Stimulated activated CD4-positive, alpha-beta T cell treated with anti-CD3 and anti-CD28 coated beads, Interleukin-4, amount 100 ng/mL, for 48 hours (primary cell): ENCODE measurements at regions not wholly inside any gene's neighbourhood (a gene's known extent, or its start where the extent isn't known, plus 50 kb on each side); places are given as distances from the start of the nearest gene placed in this dataset.

Experiments used
- DNase-seq, 2 donors: peaks; one replicate each; pipeline ENCODE4 v3.0.0-alpha.2; 2020; ENCODE audit warnings: low read depth in 2 of 2

DNA sequence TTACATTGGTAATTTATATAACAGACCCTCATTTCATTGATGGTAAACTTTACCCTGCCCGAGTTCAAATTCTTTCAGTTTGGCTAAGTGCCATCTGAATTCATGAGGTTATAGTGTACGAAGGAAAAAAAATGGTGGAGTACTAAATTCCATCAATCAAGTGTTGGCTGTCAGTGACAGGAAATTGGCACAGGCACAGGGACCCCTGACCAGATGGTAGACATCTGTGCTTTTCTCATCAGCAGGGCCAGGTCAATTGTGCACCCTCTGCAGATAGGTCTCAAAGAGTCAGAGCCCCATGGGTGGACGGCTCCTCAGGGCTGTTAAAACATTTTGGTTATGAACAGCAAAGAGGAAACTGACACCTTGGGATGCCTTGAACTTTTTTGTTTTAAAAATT lies 439.2 kb downstream of the SETBP1 start:
- no peak for DNase-seq

DNA sequence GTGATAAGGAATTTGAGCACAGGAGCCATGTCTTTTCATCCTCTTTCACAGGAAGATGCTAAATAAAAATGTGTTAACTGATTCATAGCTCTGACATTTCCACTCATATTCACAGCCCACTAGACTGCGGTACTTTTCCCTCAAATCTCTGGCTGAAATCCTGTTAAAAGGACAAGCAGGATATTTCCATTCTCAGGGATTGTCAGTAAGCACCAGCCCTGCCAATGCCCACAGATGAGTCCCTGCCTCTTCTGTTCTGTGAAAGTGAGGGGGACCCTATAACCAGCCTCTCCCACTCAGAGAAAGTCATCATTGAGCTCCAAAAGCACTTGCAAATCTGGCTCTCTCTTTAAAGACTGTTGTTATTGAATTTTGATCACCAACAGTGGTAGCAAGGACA lies 440.5 kb downstream of the SETBP1 start:
- no peak for DNase-seq

DNA sequence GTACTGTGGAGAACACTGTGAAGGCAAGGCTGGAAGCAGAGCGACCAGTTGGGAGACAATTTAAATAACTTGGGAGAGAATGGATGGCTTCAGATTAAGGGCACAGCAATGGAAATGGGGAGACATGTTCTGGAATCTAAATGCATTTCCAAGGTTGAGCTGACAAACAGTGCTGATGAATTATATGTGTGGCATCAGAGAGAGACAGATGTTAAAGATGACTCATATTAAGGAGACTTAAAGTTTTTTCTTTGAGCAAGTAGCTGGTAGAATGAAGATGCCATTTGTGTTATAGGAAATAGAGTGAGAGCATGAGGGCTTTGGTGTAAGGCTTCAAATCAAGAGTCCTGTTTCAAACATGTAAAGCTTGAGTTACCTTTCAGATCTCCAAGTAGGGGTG lies 441.8 kb downstream of the SETBP1 start:
- no peak for DNase-seq

DNA sequence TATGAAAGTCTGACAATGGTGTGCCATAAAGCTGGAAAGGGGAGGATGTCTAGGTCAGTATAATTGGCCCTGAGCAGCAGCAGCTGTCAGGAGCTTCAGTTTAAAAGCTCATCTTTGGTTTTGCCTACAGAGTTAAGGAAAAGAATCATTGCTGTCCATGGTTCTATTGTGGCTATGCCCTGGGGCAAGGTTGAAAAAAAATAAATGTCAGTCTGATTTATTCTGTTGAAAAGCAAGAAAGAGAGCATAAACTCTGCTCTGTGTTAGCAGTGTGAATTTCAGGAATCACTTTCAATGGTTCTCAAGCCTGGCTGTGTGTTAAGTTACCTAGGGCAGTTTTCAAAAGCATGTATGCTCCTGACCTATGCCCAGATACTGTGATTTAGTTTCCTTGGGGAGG lies 446.7 kb downstream of the SETBP1 start:
- DNase-seq = no peak

DNA sequence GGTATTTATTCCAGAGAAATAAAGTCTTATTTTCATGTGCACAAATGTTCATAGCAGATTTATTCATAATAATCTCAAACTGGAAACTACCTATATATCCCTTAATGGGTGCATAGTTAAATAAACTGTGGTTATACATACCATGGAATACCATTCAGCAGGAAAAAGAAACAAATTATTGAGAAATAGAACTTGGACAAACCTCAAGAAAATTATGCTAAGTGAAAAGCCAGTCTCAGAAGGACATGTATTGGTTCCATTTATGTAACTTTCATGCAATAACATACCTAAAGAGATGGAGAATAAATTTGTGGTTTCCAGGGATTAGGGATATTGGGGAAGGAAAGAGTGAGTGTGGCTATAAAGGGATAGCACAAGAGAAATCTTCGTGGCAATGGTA lies 452.6 kb downstream of the SETBP1 start:
- no peak for DNase-seq

DNA sequence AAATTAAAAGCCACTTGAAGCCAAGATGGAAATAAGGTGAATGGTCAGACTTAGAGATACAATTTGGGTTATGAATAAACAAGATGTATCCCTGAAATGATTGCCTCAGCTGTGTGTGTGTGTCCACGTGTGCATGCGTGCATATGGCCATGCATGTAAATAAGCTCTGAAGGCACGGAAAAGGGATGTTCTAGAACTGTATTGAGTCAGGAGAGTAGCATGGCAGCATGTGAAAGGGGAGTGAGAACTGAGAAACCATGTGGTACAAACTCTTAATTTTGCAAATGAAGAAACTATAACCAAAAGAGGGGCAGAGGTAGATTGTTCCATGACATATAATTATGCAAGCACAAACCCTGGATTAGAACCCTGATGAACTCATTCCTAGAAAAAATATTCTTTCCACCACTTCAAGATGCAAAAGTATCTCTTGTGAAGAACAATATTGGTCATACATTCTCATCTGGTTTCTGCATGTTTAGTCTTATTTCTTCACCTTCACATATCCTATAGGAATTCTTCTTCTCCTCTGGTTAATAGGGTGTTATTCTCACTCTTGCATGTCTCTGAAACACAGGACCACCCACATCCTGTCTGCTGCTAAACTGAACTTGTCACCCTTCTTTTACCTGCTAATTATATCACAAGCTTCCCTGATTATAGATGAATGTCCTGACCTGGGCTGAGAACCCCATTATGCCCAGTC lies 455.8 kb downstream of the SETBP1 start:
- DNase-seq = no peak

DNA sequence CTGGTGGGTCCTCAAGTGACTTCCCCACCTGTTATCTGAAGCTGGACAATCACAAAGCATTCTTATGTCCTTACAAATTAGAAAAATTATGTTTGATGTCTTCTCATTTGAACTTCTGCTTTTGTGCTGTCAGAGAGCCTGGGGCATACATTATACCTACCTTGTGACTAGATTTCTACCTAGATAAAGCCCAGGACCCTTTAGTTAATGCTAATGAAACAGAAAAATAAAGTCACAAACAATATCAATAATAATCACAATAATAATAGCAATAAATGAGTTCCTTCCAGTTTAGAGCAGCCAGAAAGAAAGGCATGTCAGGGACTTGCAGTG lies 456.4 kb downstream of the SETBP1 start:
- DNase-seq = no peak

DNA sequence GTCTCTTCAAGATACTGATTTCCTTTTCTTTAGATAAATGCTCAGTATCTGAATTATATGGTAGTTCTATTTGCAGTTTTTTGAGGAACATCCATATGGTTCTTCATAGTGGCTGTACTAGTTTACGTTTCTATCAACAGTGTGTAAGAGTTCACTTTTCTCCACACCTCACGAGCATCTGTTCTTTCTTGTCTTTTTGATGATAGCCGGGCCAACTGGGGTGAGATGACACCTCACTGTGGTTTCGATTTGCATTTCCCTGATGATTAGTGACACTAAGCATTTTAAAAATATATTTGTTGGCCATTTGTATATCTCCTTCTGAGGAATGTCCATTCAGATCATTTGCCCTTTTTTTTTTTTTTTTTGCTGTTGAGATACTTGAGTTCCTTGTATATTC lies 458.8 kb downstream of the SETBP1 start:
- DNase-seq = no peak

DNA sequence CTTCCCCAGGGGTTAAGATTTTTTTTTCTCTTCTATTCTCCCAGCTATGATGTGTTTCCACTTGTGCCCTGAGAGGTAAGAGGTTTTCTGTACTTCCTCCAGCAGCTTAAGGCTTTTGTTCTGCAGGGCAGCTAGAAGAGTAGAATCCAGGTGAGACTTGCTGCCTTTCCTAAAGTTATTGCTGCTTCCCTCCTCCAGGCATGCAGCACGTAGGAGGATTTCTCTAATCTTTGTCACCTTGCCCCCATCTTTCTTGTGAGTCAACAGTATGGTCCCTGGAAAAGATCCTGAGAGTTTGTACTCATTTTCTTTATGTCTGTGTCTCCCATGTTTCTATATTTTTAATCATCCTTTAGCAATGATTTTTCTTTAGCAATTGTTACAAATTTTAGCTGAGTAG lies 462.2 kb downstream of the SETBP1 start:
- DNase-seq = no peak

DNA sequence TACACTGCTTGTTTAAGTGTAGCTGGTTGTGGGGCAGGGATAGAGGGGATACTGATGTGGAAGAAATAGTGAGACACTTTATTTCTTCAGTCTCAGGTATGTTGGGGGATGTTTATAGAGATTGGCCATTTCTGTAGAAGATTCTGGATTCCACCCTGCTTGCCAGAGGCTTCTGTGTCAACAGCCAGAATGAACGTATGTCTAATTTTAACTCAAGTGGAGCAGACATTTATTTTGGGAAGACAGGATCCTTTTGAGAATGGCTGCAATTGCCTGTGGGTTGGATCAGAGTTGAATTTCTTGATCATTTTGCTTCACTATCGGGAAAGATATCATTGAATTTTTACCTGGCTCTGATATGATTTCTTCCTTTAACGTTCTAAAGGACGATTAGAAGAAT lies 465.6 kb upstream of the SLC14A2 start:
- no peak for DNase-seq

DNA sequence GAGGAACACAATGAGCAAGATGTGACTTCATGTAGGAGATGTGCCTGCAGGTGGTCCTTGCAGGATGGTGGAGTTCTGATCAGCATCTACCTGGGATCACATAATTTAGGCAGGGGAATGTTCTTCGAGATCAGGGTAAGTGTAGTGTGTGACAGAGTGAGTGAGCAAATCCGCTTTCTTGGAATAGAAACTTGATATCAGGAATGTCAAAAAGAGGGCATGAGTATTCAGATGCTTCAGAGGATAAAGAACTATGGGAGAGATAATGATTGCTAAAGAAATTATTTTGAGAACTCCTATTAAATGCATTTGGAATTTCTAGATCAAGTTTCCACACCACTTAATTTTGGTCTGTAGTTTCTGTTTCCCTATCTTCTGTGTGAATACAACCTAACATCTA lies 463.6 kb upstream of the SLC14A2 start:
- no peak for DNase-seq

DNA sequence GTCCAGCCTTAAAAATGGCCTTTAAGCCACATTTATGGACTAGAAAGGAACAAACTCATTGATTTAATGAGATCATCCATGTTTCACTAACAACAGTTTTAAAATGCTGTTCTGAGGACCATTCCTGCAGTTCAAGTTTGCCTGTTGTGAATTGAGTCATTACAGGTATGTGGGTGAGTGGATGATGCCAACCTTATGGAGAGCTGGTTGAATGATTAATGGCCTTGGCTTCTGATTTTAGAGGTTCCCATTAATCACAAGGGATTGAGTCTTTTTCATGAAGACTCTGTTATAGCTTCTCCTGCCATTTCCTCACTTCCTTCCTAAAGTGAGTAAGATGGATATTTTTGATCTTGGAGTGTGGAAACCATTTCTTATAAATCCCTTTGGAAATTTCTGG lies 459.8 kb upstream of the SLC14A2 start:
- no peak for DNase-seq

DNA sequence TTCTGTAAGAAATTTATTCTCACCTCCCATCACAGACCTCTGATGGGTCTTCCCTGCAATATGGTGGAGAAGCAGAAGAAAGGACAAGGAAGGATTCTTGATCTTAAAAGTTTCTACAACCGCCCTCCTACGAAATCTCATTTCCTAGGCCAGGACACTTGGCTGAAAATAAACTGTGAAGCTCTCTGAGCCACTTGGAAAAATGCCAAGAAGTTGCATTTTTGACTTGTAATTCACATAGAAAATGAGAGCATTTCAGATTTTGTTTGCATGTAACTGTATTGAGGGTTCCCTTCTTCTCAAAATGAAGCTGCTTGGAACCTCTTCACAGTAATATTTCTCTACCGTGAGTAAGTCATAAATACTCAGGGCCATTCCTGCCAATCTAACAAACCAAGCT lies 458.3 kb upstream of the SLC14A2 start:
- DNase-seq = no peak

DNA sequence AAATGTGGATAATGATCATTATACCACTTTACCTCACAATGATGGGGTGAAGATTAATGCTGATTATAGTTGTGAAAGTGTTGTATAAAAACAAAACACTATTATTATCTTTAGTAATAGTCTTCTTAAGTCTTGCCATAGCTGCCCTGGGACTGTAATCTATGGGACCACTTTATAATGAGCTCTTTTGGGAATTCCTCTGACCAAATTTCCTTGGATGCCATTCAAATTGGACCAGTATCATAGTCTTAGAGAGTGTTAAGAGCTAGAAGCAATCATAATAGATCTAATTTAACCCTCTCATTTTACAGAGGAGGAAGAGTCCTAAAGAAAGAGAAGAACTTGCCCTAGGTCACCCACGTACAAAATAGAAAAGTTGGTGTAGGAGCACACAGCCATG lies 457.7 kb upstream of the SLC14A2 start:
- DNase-seq = no peak

DNA sequence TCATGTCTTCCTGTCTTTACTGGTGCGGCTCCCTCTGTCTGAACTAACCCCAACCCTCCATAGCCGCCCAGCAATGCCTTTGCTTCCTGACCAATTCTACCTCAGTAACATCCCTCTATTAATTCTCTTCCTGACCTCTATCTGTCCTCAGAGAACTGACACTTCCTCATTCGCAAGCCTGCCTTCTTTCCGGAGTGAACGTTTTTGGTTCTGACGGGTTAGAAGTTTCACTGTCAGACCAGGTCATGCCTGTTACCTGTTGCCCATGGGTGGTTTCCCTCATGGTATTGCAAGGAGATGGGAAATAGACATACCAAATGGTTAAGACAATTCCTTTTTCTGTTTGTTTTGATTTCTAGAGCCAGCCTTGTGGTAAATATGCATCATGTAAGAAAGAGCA lies 453.4 kb upstream of the SLC14A2 start:
- DNase-seq = no peak

DNA sequence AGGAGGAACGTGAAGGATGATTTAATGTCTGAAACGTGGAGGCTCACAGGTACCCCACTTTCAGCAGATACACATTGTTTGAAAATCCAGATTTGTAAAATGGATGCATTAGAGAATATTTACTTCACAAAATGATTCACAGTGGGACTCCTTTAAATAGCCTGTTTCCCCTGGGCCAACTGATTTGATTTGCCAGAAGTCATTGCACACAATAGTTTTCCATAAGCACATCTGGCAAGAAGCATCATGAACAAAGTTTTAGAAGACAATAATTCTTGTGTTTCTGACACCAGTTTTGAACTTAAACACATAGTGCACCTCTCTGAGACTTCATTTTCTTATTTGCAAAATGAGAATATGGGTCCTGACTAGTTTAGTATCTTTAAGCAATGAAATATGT lies 451.4 kb upstream of the SLC14A2 start:
- DNase-seq = no peak

DNA sequence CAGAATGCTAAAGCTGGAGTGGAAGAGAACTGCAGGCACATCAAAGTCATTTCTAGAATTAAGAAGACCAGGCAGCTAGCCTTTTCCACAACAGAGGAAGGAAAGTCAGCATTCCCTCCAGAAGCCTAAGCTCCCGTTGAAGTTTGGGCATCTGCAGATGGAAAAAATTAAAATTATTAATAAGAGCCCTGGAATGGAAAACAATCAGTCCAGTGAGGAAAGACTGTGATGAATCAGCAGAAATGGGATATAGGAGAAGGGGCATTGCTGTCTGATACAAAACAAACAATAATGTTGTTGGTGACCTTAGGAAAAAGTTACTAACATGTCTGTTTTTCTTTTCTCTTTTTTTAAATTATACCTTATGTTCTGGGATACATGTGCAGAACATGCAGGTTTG lies 450.7 kb upstream of the SLC14A2 start:
- no peak for DNase-seq

DNA sequence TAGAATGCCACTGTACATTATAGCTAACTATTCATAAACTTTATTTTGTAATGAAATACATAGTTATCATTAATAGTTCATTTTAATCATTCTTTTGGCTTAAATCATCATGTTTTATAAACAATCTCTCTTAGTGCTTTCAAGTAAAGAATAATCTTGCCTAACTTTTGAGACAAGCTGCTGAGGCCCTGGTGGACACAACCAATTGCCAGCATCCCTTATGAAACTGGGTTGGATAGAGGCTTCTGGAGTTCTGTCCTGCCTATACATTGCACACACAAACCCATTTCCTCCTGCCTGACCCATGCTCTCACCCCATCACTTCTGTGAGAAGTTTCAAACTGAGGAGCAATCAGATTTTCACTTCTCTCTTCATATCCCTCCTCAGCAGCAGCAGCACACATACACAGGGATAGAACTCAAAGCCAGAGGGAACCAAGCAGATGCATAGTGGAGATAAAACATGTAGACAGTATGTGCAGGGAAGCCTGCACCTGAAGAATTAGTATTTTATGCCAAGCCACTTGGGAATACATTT lies 450.0 kb upstream of the SLC14A2 start:
- no peak for DNase-seq

DNA sequence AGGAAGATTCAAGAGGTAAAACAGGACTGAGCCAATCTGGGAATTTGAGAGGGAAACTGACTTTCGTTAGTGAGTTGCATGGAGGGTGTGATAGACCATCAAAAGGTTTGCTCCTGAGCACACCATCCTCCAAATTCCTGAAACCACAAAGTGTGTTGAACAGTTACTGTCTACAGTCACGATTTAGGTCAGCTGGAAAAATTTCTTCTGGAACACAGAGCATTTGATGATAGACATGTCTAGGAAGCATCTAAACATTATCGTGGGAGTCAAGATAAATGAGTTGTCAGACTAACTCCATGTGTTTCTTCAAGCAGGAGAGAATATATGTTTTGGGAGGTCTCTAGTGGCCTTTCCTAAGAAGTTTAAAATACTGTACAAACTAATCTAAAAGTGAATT lies 449.4 kb upstream of the SLC14A2 start:
- DNase-seq = no peak

DNA sequence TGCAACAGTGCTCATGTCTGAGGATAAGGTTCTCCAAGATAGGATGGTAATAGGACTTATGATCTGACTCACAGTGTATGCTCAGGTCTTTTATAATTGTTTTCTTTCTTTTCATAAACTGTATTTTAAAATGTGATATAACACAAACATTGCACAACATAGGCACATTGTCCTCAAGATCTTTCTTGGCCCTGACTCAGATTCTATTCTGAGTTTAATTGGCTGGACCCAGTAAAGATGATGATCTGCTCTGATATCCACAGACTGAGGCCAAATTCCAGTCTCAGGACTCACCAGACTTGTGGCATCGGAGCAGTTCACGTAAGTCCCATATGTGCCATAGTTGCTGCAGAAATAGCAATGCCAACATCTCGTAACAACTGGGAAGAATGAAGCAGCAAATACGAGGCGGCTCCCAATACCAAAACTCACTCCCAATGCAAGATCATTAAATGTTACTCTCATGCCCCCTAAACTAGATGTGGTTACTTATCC lies 448.9 kb upstream of the SLC14A2 start:
- DNase-seq = no peak

DNA sequence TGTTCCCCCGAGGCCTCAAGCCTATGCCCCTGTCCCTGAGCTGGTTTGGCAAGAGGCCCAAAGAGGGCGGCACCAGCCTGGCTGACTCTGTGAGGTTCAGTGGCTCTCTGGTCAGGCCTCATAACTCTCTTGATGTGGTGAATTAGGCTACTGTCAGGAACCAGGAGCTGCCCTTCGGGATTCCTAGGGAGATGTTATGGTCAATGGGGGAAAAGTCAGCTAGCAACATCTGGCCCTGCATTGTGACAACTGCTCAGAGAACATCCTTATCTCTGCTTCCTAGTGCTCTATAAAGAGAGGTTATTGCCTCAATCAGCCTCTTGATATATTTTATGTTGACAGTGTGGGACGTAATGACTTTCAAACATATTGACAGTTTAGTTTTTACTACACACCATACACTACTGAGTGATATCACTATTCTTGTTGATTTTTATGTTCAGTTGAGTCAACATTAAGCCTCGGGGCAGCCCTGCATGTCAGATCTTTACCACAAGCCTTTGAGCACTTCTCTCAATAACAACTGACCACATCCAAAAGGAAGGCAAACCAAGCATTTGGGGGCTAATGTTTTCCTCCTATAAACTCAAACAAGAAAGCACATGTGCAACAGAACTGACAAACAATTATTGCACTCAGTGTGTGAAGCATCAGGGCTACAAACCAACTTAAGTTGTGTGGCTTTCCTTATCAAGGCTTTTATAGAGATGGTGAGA lies 448.3 kb upstream of the SLC14A2 start:
- DNase-seq = no peak

DNA sequence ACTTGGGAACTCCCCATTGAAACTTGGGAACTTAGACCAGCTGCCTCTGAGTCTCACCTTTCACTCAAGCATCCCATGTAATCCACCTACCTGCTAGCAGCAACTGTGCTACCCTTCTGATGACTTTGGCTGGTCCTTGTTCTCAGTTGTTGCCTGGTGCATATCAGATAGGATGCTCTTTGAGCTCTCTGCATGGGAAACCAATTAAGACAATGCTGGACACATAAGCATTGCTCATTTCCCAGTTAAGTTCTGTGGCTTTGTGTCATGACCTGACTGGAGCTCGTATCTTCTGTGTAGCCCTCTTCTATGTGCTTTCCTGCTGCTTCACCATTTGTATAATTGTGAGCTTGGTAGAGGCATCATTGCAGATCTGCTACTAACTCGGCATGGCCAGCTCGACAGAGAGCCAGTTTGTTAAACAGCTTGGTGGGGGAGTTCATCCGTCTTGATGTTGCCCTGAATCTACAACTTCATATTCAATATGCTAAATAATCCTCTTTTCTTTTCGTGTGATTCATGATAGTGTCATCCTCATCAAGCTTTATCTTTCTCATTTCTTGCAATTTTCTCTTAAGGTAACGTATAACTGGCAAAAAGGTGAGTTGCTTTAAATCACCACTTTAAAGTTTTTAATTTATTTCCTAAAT lies 447.5 kb upstream of the SLC14A2 start:
- no peak for DNase-seq
